ENCODE measurements at regions not wholly inside any gene's neighbourhood (a gene's known extent, or its start where the extent isn't known, plus 50 kb on each side); places are given as distances from the start of the nearest gene placed in this dataset.

DNA sequence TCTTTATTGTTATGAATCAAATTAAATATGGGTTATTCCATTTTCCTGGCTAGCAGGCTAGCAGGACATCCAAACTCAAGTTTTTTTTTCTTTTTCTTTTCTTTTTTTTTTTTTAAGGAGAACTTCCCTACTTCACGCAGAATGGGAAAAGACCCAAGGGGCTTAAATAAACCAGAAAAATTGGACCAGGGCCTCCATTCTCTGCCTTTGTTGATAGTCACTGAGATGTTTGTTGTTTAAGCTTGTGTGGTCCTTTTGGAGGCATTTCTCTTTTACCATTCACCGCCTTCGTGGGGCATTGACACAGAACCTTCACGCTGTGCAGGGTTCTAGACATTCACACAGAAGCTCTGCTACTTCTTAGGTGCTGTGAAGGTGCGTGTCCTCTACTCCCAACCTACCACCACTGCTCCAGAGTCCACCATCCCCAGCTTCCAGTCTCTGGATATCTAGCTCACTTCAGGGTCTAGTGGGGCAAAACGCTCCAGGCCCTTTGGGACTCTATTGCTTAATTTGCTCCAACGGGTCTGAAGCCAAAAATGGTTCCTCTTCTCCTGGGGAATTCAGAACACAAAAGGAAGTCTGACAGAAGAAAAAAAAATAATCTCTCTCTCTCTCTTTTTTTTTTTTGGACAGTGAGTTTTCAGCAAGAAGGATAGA, 301.3 kb downstream of the AEBP2 start:
- H3K36me3 ChIP-seq (ENCODE audit: control insufficient read depth, insufficient read depth, low read length) = no peaks in the 10 kb centered on the region
- no peak overlapping the region for H3K27ac ChIP-seq (ENCODE audit: insufficient read depth, low read depth, low read length, poor library complexity, severe bottlenecking)
- no peaks in the 10 kb centered on the region for H3K4me1 ChIP-seq (ENCODE audit: control insufficient read depth, insufficient read depth, low read length)
- WGBS, 2 experiments = 78 to 96% methylated on average over 6 to 7 of the region's 7 CpGs
- no peak overlapping the region for H3K4me3 ChIP-seq (ENCODE audit: insufficient read depth, low read depth, low read length)
- no peaks in the 10 kb centered on the region for H3K9me3 ChIP-seq (ENCODE audit: control insufficient read depth, low read length)
- no peaks in the 10 kb centered on the region for H3K27me3 ChIP-seq (ENCODE audit: control insufficient read depth, insufficient read depth, low read length, poor library complexity, severe bottlenecking)

DNA sequence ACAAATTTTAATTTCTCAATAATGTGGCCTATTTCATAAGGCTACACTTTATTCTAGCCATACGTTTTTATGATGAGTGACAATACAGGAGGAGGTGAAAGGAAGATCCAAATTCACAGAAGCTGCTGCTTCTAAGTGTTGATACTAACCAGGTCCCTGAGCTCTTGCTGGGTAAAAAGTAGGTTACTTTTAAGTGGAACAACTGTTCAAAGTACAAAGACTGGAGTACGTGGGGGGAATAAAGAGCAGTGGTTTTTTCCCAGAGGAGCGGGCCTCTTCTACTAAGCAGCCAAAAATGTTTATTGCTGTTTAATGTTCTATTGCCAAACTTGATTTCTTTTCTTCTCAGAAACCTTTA, 301.8 kb downstream of the AEBP2 start:
- Histone ChIP-seq H3K9me3 (ENCODE audit: control insufficient read depth, low read length) (no peaks in the 10 kb centered on the region), H3K27ac (ENCODE audit: insufficient read depth, low read depth, low read length, poor library complexity, severe bottlenecking) (no peak overlapping the region), H3K4me3 (ENCODE audit: insufficient read depth, low read depth, low read length) (no peak overlapping the region), H3K4me1 (ENCODE audit: control insufficient read depth, insufficient read depth, low read length) (no peaks in the 10 kb centered on the region), H3K27me3 (ENCODE audit: control insufficient read depth, insufficient read depth, low read length, poor library complexity, severe bottlenecking) (no peaks in the 10 kb centered on the region), H3K36me3 (ENCODE audit: control insufficient read depth, insufficient read depth, low read length) (no peaks in the 10 kb centered on the region)
- 86 to 95% methylated on average over 2 to 3 of the region's 3 CpGs for WGBS, 2 experiments

DNA sequence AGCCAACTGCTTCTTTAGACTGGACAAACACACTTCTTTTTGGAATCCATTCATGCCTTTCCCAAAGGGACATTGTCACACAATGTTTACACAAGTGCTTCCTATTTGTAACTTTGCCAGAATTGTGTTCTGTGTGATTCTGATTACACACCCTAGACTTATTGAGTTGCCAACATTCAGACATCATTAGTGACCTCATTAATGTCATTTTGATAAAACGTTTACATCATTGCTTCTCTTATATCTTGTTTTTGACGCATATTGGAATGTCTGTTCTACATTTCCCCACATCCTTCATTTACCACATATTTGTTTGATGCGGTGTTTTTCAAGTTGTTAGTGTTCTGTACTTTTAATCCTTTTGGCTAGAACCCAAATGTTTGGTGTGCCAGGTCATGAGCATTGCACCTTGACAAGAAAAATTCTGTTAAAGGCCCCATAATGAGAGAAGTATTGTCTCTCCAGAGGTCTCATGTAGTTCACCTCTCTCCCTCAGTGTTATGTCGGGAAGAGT, 305.5 kb downstream of the AEBP2 start:
- Histone ChIP-seq H3K27me3 (ENCODE audit: control insufficient read depth, insufficient read depth, low read length, poor library complexity, severe bottlenecking) (no peaks in the 10 kb centered on the region), H3K4me3 (ENCODE audit: insufficient read depth, low read depth, low read length) (no peak overlapping the region), H3K36me3 (ENCODE audit: control insufficient read depth, insufficient read depth, low read length) (no peaks in the 10 kb centered on the region), H3K9me3 (ENCODE audit: control insufficient read depth, low read length) (no peaks in the 10 kb centered on the region), H3K27ac (ENCODE audit: insufficient read depth, low read depth, low read length, poor library complexity, severe bottlenecking) (no peak overlapping the region), H3K4me1 (ENCODE audit: control insufficient read depth, insufficient read depth, low read length) (no peaks in the 10 kb centered on the region)
- WGBS, 2 experiments = 92 to 97% methylated on average over 4 of the region's 4 CpGs

DNA sequence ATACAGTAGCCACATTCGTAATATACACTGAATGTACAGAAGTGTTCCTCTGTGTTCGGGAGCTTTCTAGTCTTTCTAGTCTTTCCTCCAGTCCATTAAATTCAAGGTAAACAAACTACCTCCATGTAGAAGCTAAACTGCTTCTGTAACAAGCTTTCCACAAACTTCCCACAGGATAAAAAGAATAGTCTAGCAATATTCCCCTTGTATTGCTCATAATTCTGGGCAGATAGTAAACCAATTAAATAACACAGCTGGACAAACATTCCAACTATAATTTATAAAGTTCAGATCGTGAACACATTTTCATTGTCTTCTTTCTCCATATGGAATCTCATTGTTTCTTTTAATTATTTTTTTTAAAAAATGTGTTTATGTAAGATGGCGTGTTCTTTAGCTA, 307.2 kb downstream of the AEBP2 start:
- no peaks in the 10 kb centered on the region for H3K27me3 ChIP-seq (ENCODE audit: control insufficient read depth, insufficient read depth, low read length, poor library complexity, severe bottlenecking)
- WGBS, 2 experiments = 96% methylated on average over 4 of the region's 4 CpGs

DNA sequence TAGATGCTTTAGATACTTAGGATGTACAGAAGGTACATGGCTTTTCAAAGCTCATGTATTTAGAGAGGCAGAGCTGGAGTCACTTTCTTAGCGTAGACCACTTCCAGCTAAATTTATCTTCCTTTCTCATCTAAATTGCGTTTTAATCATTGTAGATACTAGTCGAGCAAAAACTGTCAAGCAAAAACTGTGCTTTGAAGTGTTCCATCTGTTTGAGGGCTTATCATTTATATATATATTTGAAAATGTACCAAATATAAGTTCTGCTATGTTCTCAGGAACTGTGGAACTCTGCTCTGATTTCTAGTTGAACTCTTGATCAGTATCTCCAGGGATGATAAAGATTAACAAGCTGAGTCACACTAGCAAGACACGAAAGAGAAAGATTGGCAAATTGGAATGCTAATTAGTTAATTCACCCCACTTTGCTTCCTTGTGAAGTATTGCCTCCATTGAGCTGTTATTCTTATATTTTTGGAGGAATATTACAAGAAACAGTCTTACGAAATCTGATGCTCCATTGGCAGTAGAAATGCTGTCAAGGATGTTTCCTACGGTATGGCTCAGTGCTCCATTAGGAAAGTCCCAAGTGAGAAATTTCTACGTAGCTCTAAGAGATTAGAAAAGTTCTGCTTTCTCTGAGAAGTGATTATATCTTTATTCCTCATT, 310.7 kb downstream of the AEBP2 start:
- WGBS, 2 experiments = 95 to 97% methylated on average over 6 to 7 of the region's 7 CpGs
- Histone ChIP-seq H3K9me3 (ENCODE audit: control insufficient read depth, low read length) (no peaks in the 10 kb centered on the region), H3K4me3 (ENCODE audit: insufficient read depth, low read depth, low read length) (no peak overlapping the region), H3K27ac (ENCODE audit: insufficient read depth, low read depth, low read length, poor library complexity, severe bottlenecking) (no peak overlapping the region), H3K36me3 (ENCODE audit: control insufficient read depth, insufficient read depth, low read length) (no peaks in the 10 kb centered on the region), H3K27me3 (ENCODE audit: control insufficient read depth, insufficient read depth, low read length, poor library complexity, severe bottlenecking) (no peaks in the 10 kb centered on the region), H3K4me1 (ENCODE audit: control insufficient read depth, insufficient read depth, low read length) (no peaks in the 10 kb centered on the region)

More for the DNA sequence above, 307.2 kb downstream of the AEBP2 start:
- Histone ChIP-seq H3K36me3 (ENCODE audit: control insufficient read depth, insufficient read depth, low read length) (no peaks in the 10 kb centered on the region), H3K4me3 (ENCODE audit: insufficient read depth, low read depth, low read length) (no peak overlapping the region), H3K4me1 (ENCODE audit: control insufficient read depth, insufficient read depth, low read length) (no peaks in the 10 kb centered on the region), H3K9me3 (ENCODE audit: control insufficient read depth, low read length) (no peaks in the 10 kb centered on the region), H3K27ac (ENCODE audit: insufficient read depth, low read depth, low read length, poor library complexity, severe bottlenecking) (no peak overlapping the region)

DNA sequence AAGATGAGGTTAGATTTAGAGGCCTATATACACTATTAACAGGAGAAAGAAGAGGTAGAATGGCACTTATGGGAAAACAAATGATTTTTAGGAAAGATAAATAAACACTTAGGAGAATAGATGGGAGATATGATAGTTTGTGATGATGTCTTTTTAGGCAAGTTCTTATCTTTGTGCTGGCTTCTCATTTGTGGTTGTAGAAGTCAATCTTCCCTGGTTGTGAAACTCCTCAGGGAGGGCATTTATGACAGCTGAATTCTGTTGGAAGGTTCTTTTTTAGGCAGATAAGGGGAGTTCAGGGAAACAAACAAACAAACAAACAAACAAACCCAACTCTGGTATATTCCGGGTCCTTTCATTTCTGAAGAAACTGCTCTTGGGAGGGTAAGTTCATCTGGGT, 311.8 kb downstream of the AEBP2 start:
- Histone ChIP-seq H3K4me3 (ENCODE audit: insufficient read depth, low read depth, low read length) (no peak overlapping the region), H3K9me3 (ENCODE audit: control insufficient read depth, low read length) (no peaks in the 10 kb centered on the region), H3K27ac (ENCODE audit: insufficient read depth, low read depth, low read length, poor library complexity, severe bottlenecking) (no peak overlapping the region), H3K4me1 (ENCODE audit: control insufficient read depth, insufficient read depth, low read length) (no peaks in the 10 kb centered on the region), H3K36me3 (ENCODE audit: control insufficient read depth, insufficient read depth, low read length) (no peaks in the 10 kb centered on the region), H3K27me3 (ENCODE audit: control insufficient read depth, insufficient read depth, low read length, poor library complexity, severe bottlenecking) (no peaks in the 10 kb centered on the region)
- WGBS, 2 experiments = 80 to 86% methylated on average over 1 of the region's 1 CpG

DNA sequence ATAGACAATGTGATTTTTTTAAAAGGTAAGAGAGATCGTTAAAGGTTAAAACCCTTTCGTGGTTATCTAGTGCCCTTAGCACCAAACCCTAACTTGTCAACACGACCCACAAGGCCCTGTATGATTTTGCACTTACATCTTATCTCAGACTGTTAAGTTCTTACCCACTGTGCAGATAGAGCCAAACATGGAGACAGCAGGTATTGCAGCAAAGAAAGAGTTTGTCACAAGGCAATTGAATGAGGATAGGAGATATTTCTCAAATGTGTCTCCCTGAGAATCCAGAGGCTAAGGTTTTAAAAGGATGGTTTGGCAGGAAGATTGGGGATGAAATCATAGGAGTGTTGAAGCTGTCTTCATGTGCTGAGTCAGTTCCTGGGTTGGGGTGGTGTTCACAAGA, 313.4 kb downstream of the AEBP2 start:
- no peaks in the 10 kb centered on the region for H3K9me3 ChIP-seq (ENCODE audit: control insufficient read depth, low read length)

DNA sequence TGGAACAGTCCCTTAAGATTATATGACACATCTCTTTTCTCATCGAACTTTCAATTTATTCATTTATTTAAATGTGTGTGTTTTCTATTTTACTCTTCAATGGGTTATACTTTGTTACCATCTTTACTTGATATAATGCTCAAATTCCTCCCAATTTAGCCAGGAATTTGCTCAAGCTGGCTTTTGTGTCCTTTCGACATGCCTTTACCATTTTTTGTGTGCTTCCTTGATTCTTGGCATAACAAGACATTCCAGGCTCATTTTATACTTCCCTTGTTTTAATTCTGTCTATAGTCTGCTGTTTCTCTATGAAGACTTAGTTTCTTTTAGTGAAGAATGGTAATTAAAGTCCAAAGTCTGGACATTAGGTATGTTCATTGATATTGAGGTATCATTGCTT, 315.8 kb downstream of the AEBP2 start:
- 90 to 100% methylated on average over 1 of the region's 2 CpGs for WGBS, 2 experiments
- Histone ChIP-seq H3K36me3 (ENCODE audit: control insufficient read depth, insufficient read depth, low read length) (no peaks in the 10 kb centered on the region), H3K27me3 (ENCODE audit: control insufficient read depth, insufficient read depth, low read length, poor library complexity, severe bottlenecking) (no peaks in the 10 kb centered on the region), H3K27ac (ENCODE audit: insufficient read depth, low read depth, low read length, poor library complexity, severe bottlenecking) (no peak overlapping the region), H3K4me1 (ENCODE audit: control insufficient read depth, insufficient read depth, low read length) (no peaks in the 10 kb centered on the region), H3K9me3 (ENCODE audit: control insufficient read depth, low read length) (no peaks in the 10 kb centered on the region), H3K4me3 (ENCODE audit: insufficient read depth, low read depth, low read length) (no peak overlapping the region)

More for the DNA sequence above, 313.4 kb downstream of the AEBP2 start:
- Histone ChIP-seq H3K4me1 (ENCODE audit: control insufficient read depth, insufficient read depth, low read length) (no peaks in the 10 kb centered on the region), H3K27me3 (ENCODE audit: control insufficient read depth, insufficient read depth, low read length, poor library complexity, severe bottlenecking) (no peaks in the 10 kb centered on the region), H3K36me3 (ENCODE audit: control insufficient read depth, insufficient read depth, low read length) (no peaks in the 10 kb centered on the region), H3K27ac (ENCODE audit: insufficient read depth, low read depth, low read length, poor library complexity, severe bottlenecking) (no peak overlapping the region), H3K4me3 (ENCODE audit: insufficient read depth, low read depth, low read length) (no peak overlapping the region)
- WGBS, 2 experiments = 87 to 90% methylated on average over 2 to 3 of the region's 3 CpGs

DNA sequence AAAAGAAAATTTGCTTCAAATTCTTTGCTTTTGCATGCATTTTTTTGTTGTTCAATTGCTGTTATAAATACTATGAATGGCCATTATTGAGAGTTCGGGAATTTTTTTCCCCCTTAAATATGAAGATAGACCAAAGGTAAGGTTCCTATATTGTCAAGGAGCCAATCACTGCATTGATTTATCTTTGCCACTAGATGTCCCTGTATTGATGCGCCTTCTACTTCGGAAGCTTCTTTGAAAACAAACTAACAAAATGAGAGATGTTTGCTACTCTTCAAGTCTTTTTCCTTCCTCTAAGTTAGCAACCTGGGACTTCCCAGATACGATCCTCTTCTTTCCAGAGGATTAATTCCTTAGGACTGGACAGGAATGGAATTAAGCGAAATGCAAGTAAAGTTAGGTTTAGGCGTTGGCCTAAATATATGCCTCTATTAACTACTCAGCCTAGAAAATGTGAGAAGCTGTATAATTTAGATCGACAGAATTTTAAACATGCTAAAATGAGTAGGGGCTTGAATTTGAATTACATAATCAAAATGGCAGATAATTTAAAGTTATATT, 318.1 kb downstream of the AEBP2 start:
- H3K27ac ChIP-seq (ENCODE audit: insufficient read depth, low read depth, low read length, poor library complexity, severe bottlenecking) = no peak overlapping the region
- H3K36me3 ChIP-seq (ENCODE audit: control insufficient read depth, insufficient read depth, low read length) = no peaks in the 10 kb centered on the region
- no peak overlapping the region for H3K4me3 ChIP-seq (ENCODE audit: insufficient read depth, low read depth, low read length)
- no peaks in the 10 kb centered on the region for H3K27me3 ChIP-seq (ENCODE audit: control insufficient read depth, insufficient read depth, low read length, poor library complexity, severe bottlenecking)
- 42 to 52% methylated on average over 5 to 7 of the region's 7 CpGs for WGBS, 2 experiments
- no peaks in the 10 kb centered on the region for H3K4me1 ChIP-seq (ENCODE audit: control insufficient read depth, insufficient read depth, low read length)
- no peaks in the 10 kb centered on the region for H3K9me3 ChIP-seq (ENCODE audit: control insufficient read depth, low read length)

DNA sequence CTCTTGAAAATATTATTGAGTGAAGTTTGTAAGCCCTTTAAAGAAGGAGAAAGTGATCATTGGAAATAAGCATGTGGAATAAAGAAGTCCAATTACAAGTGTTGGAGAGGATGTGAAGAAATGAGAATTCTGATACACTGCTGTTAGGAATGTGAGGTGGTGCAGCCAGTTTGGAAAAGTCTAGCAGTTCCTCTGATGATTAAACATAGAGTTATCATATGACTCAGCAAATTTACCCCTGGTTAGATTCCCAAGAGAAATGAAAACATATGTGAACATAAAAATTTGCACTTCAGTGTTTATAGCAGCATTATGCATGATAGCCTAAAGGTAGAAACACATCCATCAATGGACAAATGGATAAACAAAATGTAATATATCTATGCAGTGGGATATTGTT, 319.9 kb downstream of the AEBP2 start:
- Histone ChIP-seq H3K4me1 (ENCODE audit: control insufficient read depth, insufficient read depth, low read length) (no peaks in the 10 kb centered on the region), H3K36me3 (ENCODE audit: control insufficient read depth, insufficient read depth, low read length) (no peaks in the 10 kb centered on the region), H3K4me3 (ENCODE audit: insufficient read depth, low read depth, low read length) (no peak overlapping the region), H3K9me3 (ENCODE audit: control insufficient read depth, low read length) (no peaks in the 10 kb centered on the region), H3K27me3 (ENCODE audit: control insufficient read depth, insufficient read depth, low read length, poor library complexity, severe bottlenecking) (no peaks in the 10 kb centered on the region), H3K27ac (ENCODE audit: insufficient read depth, low read depth, low read length, poor library complexity, severe bottlenecking) (no peak overlapping the region)
